Activated naive CD4-positive, alpha-beta T cell treated with anti-CD3 and anti-CD28 coated beads, Interleukin-2, amount 10 ng/mL, durations not matched to agents 7 days and 5 days (primary cell): ENCODE measurements at regions not wholly inside any gene's neighbourhood (a gene's known extent, or its start where the extent isn't known, plus 50 kb on each side); places are given as distances from the start of the nearest gene placed in this dataset.
"Not testable (repeated sequence)": the region's sequence is repeated elsewhere in the genome, so short reads cannot be mapped to it uniquely, and the experiment has no call there.

Source experiments
- CTCF ChIA-PET: fragments of 350-600 bp; sonication (Branson Sonifier 250); formaldehyde crosslinking; loops from one replicate; lab custom pipeline; 2021; ENCODE audit warnings: antibody characterized with exemption; lab: Charles Lee
- DNase-seq: peaks from one replicate; pipeline ENCODE4 v3.0.0-alpha.2; 2020
- H3K27ac Mint-ChIP-seq: one replicate; pipeline ENCODE4 v1.8.0; 2021; ENCODE audit warnings: mild to moderate bottlenecking, moderate library complexity, mixed read lengths
- H3K27me3 Mint-ChIP-seq: one replicate; pipeline ENCODE4 v1.8.0; 2021; ENCODE audit warnings: mild to moderate bottlenecking, mixed read lengths
- H3K36me3 Mint-ChIP-seq: one replicate; pipeline ENCODE4 v1.8.0; 2021; ENCODE audit warnings: mixed read lengths
- H3K4me1 Mint-ChIP-seq: one replicate; pipeline ENCODE4 v1.8.0; 2021; ENCODE audit warnings: mixed read lengths
- H3K4me3 Mint-ChIP-seq: one replicate; pipeline ENCODE4 v1.8.0; 2021; ENCODE audit warnings: mild to moderate bottlenecking, moderate library complexity, mixed read lengths
- H3K9me3 Mint-ChIP-seq: one replicate; pipeline ENCODE4 v1.8.0; 2021; ENCODE audit warnings: mixed read lengths

GRCh38 chr2:231644426-231644825, 51.8 kb downstream of the TEX44 start:
- H3K27me3 Mint-ChIP-seq, result peaks cover 25% of the 10 kb centered on the region
- no peak overlapping the region for H3K4me3 Mint-ChIP-seq
- H3K9me3 Mint-ChIP-seq, result no peaks in the 10 kb centered on the region
- H3K36me3 Mint-ChIP-seq, result no peaks in the 10 kb centered on the region
- CTCF ChIA-PET, result no interaction called here
- H3K27ac Mint-ChIP-seq, result peak overlapping the region; percentile 82
- peaks cover 32% of the 10 kb centered on the region for H3K4me1 Mint-ChIP-seq
- DNase-seq, result no peak

GRCh38 chr2:231646476-231646875, 53.8 kb downstream of the TEX44 start:
- Mint-ChIP-seq H3K27me3 (peaks cover 31% of the 10 kb centered on the region), H3K4me1 (peaks cover 24% of the 10 kb centered on the region), H3K9me3 (no peaks in the 10 kb centered on the region), H3K36me3 (no peaks in the 10 kb centered on the region), H3K27ac (no peak overlapping the region), H3K4me3 (no peak overlapping the region)
- no peak for DNase-seq
- CTCF ChIA-PET, result interaction anchor here (1.0 to 5.2 kb wide), 5 partner anchors 15 to 68 kb away, joined by 5 to 74 read pairs (median 14); no protein-coding TSS in a partner anchor

GRCh38 chr2:231648579-231649174, 56.0 kb downstream of the TEX44 start:
- H3K4me1 Mint-ChIP-seq, result peaks cover 6% of the 10 kb centered on the region
- H3K9me3 Mint-ChIP-seq, result no peaks in the 10 kb centered on the region
- DNase-seq, result peak; percentile 75
- H3K27me3 Mint-ChIP-seq, result peaks cover 28% of the 10 kb centered on the region
- no peak overlapping the region for H3K27ac Mint-ChIP-seq
- no peak overlapping the region for H3K4me3 Mint-ChIP-seq
- CTCF ChIA-PET, result interaction anchor here (0.8 to 5.2 kb wide), 10 partner anchors 8 to 76 kb away, joined by 3 to 74 read pairs (median 5); no protein-coding TSS in a partner anchor
- no peaks in the 10 kb centered on the region for H3K36me3 Mint-ChIP-seq

- not testable (repeated sequence) for H3K27ac Mint-ChIP-seq
- CTCF ChIA-PET, result interaction anchor here (1.3 kb wide), 1 partner anchor 26 kb away, joined by 4 read pairs; no protein-coding TSS in a partner anchor
These were observed 56.8 kb upstream of the PTMA start for GRCh38 chr2:231651561-231651960.

GRCh38 chr2:231655488-231655887, 52.8 kb upstream of the PTMA start:
- CTCF ChIA-PET, result interaction anchor here (1.1 to 1.3 kb wide), 2 partner anchors 13 to 20 kb away, joined by 3 to 4 read pairs; no protein-coding TSS in a partner anchor
- no peak overlapping the region for H3K4me3 Mint-ChIP-seq

More at GRCh38 chr2:231651561-231651960, 56.8 kb upstream of the PTMA start:
- not testable (repeated sequence) for H3K4me3 Mint-ChIP-seq, H3K36me3 Mint-ChIP-seq, DNase-seq, H3K4me1 Mint-ChIP-seq, H3K9me3 Mint-ChIP-seq
- H3K27me3 Mint-ChIP-seq, result peaks cover 32% of the 10 kb centered on the region

GRCh38 chr2:231655894-231656293, 52.4 kb upstream of the PTMA start:
- no peak overlapping the region for H3K27ac Mint-ChIP-seq
- CTCF ChIA-PET, result interaction anchor here (1.1 to 1.8 kb wide), 2 partner anchors 8 to 19 kb away, joined by 4 read pairs; no protein-coding TSS in a partner anchor

More at GRCh38 chr2:231655488-231655887, 52.8 kb upstream of the PTMA start:
- H3K9me3 Mint-ChIP-seq, result no peaks in the 10 kb centered on the region
- H3K27me3 Mint-ChIP-seq, result peaks cover 25% of the 10 kb centered on the region
- peaks cover 2% of the 10 kb centered on the region for H3K4me1 Mint-ChIP-seq
- no peak for DNase-seq
- H3K27ac Mint-ChIP-seq, result no peak overlapping the region
- no peaks in the 10 kb centered on the region for H3K36me3 Mint-ChIP-seq

More at GRCh38 chr2:231655894-231656293, 52.4 kb upstream of the PTMA start:
- DNase-seq, result no peak
- H3K36me3 Mint-ChIP-seq, result no peaks in the 10 kb centered on the region
- H3K27me3 Mint-ChIP-seq, result peaks cover 23% of the 10 kb centered on the region
- peaks cover 5% of the 10 kb centered on the region for H3K4me1 Mint-ChIP-seq
- H3K4me3 Mint-ChIP-seq, result no peak overlapping the region
- H3K9me3 Mint-ChIP-seq, result no peaks in the 10 kb centered on the region
